ENCODE measurements at regions not wholly inside any gene's neighbourhood (a gene's known extent, or its start where the extent isn't known, plus 50 kb on each side); places are given as distances from the start of the nearest gene placed in this dataset.

DNA sequence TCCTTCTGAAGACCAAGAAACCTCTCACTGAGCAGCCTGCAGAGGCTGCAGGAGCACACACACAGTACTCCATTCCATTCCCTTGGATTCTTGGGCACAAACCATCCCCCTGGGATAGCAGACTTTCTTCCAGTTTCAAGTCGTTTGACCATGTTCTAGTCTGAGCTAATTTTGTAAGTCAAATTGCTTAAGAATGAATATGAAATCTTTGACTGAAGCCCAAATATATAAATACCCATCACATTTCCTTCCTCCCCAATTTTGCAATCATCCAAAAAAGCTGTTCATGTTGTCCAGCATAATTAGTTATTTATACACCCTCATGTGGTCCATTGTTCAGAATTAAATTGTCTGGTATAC lies 231.2 kb upstream of the TPRG1 start:
- in situ Hi-C loops (cut with MboI; ENCODE audit: low sequenced_read_pairs), result no loop called here

DNA sequence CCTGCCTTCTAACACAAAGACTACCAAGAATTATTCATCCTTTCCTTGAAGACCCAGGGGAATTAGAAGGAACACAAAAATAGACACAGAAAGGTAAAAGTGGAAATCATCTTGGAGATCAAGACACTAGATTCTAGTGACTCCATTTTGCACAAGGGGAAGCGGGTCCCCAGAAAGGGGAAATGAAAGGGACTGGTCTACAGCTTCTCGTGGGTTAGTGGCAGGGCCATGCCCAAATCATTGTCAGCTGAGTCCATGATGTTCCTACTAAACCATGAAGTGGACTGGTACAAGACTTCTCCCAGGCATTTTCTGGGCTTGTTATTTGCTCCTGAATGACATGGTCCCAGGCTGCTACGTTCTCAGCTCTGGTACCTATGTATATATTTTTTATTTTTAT lies 230.7 kb upstream of the TPRG1 start:
- in situ Hi-C loops (cut with MboI; ENCODE audit: low sequenced_read_pairs), result no loop called here

DNA sequence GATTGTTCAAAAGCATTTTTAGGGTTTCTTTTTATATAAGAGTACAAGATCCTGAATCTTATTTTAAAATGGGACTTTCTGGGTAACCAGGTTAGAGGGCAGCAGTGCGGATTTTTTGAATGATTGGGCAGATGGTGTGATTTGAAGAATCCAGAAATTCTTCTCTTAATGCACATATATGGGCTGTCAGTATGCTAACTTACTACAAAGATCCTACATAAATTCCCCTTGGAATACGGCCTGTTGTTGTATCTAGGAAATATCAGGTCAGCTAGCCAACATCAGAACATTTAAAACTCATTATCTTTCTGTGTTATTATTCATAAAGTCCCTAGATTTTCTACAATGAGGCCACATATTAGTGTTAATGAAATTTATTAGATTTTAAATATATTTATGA lies 229.6 kb upstream of the TPRG1 start:
- in situ Hi-C loops (cut with MboI; ENCODE audit: low sequenced_read_pairs), result no loop called here

DNA sequence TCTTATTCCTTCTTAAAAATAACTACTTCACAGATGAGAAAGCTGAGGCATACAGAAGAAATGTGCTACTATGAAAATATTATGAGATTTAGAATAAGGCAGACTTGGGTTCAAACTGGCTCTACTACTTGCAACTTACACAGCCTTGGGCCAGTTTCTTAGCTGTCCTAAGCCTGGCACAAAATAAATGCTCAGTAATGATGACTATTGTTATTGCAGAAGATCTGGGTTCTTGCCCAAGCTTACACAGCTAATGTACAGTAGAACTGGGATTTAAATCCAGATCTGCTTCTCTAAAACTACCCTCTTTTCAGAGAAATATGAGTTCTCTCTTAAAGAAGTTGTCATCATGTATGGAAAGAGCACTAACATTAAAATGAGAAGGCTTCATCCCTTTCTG lies 228.2 kb upstream of the TPRG1 start:
- in situ Hi-C loops (cut with MboI; ENCODE audit: low sequenced_read_pairs), result no loop called here

DNA sequence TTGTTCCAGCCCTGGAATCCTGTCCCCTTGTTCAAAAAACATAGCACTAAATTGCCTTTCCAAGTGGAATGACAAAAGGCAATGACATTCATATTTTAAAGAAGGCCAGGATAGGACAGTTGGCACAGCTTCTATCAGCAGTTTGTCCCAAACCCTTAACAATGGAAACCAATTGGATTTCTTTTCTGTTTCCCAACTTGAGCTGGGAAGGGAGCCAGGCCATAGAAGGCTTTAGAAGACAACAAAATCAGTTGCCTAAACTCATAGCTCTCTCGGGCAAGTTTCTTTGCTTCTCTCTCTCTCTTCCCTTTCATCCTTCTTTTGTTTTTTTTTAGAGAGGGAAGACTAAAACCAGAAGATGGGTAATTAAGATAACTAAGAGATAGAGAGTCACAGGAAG lies 227.7 kb upstream of the TPRG1 start:
- in situ Hi-C loops (cut with MboI; ENCODE audit: low sequenced_read_pairs), result no loop called here

DNA sequence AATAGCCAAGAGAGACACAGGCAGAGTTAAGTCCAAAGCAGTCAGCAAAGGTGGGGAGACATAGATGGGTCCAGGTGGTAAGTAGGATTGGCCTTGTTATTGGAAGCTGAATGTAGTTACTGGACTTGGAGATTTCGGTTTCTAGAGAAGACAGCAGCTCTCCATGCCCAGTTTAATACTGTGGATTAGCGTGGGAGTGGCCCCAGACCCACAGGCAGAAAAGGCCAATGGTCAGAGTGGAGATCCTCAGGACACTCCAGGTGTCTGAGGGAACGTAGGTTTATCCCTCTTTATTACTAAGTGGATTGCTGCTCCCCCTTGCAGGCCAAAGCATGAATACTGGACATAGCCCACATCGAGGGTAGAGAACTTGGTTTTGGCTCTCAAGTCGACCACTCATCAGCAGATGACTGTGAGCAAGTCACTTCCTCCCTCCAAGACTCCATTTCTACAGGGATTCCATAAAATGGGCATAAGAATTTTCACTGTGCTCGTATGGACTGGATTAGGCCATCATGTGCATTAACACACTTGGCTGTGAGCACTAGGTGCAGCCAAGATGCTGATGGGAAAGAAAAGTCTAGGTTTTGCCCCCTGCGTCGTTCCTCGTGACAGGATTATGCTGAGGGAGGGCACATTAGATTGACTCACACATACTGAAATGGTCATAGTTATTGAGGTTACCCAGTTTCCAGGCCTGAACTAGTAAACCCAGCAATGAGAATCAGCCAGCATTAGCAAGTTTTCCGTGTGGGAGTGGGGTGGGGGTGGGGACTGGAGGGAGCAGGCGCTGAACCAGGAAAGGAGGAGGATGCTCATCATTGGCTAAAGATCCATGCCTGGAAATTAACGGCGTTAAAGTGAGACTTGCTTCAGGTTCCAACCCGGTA lies 225.2 kb upstream of the TPRG1 start:
- in situ Hi-C loops (cut with MboI; ENCODE audit: low sequenced_read_pairs), result no loop called here

DNA sequence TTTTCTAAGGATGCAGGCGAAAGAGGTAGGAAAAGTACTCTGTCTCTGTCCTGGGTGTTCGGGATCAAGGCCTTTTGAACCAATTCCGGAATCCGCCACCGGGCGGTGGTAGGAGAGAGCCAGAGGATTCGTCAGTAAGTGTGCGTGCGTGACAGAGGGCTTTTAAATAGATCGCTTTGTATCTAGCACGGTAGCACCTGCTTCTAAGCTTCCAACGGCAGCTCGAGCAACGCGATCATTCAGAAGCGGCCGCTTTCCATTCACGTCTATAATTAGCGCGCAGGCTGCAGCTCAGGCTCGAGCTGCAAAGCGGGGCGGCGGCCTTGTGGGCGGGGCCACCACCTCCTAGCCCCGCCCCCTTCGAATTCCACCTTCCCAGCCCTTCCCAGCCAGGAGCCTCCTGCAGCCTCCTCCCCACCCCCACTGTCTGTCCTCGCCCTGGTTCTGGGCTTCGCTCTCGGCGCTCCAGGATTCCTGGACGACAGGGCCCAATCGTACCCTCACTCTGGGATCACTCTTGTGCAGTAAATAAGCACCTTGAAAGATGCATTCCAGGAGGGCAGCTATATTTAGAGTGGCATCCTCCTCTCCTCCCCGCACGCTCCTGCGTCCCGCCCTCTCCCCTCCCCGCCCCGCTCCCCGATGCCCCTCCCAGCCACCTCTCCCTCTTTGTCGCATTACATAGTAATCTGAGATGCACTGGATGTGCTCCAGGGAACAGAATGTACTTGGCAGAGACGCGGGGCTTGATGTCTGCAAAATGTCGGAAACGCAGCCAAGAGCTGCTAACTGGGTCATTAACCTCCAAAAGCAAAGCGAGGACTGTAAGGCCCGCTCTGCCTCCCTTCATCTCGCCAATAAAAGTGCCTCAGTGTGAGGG lies 224.1 kb upstream of the TPRG1 start:
- in situ Hi-C loops (cut with MboI; ENCODE audit: low sequenced_read_pairs), result no loop called here

DNA sequence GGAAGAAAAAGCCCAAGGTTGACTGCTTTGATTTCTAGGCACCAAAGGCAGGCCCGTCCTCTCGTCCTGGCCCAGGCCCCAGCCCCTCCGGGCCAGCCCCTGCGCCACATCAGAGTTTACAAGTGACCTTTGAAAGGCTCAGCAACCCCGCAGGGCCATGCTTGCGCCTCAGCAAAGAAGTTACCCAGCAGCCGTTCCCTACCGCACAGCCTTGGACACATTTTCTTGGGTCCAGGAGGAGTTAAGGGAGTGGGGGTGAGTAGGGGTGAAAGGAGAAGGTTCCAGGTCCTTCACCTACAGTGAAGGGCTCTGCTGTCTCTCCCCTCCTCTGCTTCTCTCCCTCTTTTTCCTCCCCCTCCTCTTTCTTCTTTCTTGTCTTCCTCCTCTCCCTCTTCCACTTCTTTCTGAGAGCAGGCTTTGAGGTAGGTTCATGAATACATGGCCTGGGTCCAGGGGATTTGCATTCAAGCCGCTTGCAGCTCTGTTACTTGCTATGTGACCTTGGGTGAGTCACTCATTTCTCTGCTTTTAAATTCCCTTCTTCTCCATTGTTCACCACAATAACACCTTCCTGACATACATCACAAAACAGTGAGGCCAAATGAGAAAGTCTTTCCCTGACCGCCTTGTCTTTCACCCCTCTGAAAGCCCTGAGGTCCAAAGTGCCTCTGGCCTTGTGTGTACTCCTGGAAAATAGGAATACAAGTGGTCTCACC lies 223.3 kb upstream of the TPRG1 start:
- in situ Hi-C loops (cut with MboI; ENCODE audit: low sequenced_read_pairs), result no loop called here

DNA sequence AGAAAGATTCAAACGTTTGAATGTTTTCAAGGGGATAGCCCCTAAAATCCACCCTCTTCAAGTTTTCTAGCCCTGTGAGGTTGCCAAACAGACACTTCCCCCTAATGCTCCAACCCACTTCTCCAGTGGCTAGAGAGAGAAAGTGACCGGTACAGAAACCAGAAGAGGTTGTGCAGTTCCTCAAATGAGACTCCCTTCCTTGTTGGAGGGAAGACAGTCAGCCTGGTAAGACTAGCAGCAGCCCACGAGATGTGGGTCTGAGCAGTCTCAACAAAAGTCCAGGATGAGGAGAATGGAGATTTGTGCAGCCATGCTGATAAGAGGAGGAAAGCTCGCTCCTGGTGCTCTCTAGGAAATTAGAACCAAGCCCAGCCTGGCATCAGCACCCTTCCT lies 222.8 kb upstream of the TPRG1 start:
- in situ Hi-C loops (cut with MboI; ENCODE audit: low sequenced_read_pairs), result no loop called here

DNA sequence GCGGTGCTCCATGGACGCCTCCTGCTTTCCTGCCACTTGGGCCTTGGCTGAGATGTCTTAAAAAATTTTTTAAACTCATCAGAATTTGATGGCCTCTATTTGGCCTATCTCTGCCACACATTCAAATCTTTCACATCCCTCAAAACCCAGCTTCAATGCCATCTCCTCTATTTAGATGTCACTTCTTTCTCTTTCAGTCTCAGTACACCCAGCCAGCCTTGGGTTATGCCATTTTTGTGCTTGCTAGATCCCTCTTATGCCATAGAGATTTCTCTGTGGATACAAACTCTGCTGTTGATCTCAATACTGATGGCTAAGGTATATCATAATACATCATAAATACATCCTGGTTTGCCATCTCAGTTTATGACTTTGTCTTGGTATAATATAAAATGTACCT lies 222.3 kb upstream of the TPRG1 start:
- in situ Hi-C loops (cut with MboI; ENCODE audit: low sequenced_read_pairs), result no loop called here

DNA sequence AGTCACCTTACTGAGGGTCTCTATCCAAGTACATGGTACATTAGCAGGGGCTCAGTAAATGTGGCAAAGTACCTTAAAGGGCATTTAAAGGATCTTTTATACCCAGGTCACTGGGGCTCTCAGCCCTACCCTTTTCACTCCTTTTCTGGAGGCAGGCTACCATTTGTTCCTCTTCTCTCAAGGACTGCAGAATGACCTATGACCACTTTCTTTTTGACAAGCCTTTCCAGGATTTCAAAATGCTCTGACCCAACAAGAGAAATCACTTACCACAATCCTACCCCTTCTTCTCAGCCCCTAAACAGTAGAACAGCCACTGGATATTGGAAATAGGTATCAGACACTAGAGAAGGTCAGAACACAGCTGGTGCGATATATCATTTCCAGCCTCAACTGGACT lies 221.8 kb upstream of the TPRG1 start:
- in situ Hi-C loops (cut with MboI; ENCODE audit: low sequenced_read_pairs), result loop anchor here (10.0 kb wide), 1 partner anchor 195 kb away; no protein-coding TSS in a partner anchor

DNA sequence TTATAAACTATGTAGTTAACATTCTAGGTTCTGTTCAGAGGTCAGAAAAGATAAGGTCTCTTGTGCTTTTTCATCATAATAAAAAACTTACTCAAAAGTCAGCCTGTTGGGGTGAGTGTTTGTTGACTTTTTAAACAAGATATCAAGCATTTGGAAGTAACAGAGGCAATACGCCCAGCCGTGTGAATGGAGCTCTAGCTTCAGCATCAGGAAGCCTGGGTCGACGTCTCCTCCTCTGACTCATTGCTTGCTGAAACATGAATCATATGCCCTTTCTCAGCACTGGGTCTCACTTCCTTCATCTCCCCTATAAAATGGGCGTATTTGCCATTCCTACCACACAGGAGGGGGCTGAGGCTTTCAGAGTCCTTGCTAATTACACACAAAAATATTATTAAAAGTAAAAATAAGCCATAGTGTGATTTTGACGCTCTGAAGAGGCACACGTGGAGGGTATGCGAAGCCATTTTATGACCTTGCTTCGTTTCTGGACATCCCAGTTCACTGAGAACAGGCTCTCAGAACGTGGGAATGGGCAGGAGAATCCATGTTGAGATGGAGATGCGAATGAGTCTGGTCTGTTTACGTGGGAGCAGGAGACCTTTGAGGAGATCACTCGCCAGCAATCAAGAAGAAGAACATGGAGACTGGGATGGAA lies 220.8 kb upstream of the TPRG1 start:
- in situ Hi-C loops (cut with MboI; ENCODE audit: low sequenced_read_pairs), result loop anchor here (10.0 kb wide), 1 partner anchor 194 kb away; no protein-coding TSS in a partner anchor

DNA sequence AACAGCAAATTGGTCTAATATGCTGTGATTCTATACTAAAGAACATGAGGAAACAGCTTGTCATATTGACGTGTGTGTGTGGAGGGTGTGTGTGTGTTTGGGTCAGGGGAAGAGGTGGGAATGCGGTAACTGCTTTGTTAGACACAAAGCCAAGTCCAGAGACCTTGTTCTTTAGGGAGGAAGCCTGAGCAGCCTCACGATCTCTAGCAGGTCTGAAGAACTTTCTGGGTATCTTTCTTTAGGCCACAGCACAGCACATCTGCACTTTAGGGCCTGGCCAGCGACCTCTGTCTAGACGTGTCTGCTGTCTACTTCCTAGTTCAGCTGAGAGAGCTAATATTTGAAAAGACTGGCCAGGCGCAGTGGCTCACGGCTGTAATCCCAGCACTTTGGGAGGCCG lies 220.0 kb upstream of the TPRG1 start:
- in situ Hi-C loops (cut with MboI; ENCODE audit: low sequenced_read_pairs), result loop anchor here (10.0 kb wide), 1 partner anchor 193 kb away; no protein-coding TSS in a partner anchor

DNA sequence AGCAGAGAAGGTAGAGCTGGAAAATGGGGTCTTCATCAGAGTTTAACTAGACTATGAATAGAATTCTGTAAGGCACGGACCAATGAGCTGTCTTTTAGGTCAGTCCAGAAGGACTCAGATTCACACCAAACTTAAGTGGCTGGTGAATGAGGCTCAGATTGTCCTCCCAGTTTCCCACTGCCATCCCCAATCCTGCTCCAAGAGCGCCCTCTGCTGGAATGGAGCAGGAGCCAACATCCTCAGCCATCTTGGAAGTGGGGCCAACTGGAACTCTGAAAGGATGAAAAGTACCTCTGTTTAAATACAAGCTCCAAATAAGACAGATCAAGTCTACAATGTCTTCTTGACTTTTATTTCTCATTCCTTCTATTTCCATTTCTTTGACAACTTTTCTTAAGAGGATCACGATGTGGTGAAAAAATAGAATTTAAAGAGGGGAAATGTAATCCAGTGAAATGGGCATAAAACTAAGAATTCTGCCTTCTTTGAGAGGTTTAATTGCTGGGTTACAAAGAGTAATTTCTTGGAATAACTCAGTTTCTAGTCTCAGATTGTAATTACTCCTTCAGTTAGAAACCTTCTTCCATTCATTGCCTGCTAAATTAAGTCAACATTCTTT lies 217.1 kb upstream of the TPRG1 start:
- in situ Hi-C loops (cut with MboI; ENCODE audit: low sequenced_read_pairs), result loop anchor here (5.0 to 10.0 kb wide), 2 partner anchors 190 to 1212 kb away; no protein-coding TSS in a partner anchor

DNA sequence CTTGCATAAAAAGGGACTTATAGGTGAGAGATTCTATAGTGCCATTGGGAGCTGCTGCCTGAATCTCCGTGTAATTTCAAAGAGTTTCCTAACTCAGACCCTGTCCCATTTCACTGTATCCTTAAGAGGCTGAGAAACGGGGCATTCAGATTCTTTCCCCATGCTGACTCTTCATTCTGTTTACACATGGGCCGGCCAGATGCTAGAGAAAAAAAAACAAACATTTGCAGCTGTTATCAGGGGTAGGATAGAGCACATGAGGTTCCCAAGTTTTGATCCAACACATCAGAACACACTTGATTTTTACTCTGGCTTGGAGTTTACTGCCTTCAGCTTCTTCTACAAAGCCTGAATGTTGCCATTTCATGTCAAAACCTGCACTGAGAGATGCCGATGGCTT lies 215.9 kb upstream of the TPRG1 start:
- in situ Hi-C loops (cut with MboI; ENCODE audit: low sequenced_read_pairs), result loop anchor here (5.0 to 10.0 kb wide), 2 partner anchors 189 to 1214 kb away; no protein-coding TSS in a partner anchor

DNA sequence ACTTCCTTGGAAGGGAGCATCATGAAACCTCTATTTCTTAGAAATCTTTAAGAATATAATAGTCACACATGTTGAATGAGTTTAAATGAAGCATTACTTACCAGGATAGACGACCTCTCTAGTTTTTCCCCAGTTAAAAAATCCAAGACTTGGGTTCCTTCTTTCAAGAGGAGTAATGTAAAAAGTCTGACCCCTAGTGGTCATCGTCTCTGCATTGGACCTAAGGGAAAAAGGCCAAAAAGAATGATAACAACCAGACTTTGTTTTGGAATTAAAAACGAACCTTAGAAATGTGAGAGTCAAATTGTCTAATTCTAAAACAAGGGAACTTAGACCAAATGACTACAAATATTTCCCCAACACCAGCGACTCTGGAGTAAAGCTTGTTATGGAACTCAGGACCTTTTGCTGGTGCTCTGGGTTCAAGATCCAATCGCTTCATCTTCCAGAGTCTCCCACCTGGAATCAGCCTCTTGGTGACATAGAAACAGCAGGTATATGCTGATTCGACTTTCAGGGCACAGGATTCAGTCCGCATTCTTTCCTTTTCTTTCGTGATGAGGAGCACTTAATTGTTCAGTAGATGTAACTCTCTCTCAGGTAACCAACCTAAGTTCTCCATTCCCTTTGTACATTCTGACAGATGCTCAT lies 214.8 kb upstream of the TPRG1 start:
- in situ Hi-C loops (cut with MboI; ENCODE audit: low sequenced_read_pairs), result loop anchor here (5.0 to 10.0 kb wide), 2 partner anchors 188 to 1215 kb away; no protein-coding TSS in a partner anchor

DNA sequence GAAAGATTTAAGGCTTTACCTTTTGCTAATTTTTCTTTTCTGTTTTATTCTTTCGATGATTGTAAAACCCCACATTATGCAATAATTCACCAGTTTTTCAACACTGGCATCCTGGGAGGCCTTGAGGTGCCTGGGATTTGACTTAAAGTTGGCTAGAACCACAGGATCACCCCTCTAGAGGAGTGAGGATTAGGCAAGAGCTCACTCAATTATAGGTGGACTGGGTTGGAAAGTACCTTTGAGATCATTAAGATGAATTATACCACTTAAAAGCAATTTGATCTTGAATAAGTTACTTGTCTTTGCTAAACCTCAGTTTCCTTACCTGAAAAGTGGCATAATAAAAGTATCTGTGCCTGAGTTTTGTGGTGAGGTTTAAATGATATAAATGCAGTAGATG lies 212.8 kb upstream of the TPRG1 start:
- in situ Hi-C loops (cut with MboI; ENCODE audit: low sequenced_read_pairs), result loop anchor here (5.0 to 10.0 kb wide), 2 partner anchors 186 to 1217 kb away; no protein-coding TSS in a partner anchor

DNA sequence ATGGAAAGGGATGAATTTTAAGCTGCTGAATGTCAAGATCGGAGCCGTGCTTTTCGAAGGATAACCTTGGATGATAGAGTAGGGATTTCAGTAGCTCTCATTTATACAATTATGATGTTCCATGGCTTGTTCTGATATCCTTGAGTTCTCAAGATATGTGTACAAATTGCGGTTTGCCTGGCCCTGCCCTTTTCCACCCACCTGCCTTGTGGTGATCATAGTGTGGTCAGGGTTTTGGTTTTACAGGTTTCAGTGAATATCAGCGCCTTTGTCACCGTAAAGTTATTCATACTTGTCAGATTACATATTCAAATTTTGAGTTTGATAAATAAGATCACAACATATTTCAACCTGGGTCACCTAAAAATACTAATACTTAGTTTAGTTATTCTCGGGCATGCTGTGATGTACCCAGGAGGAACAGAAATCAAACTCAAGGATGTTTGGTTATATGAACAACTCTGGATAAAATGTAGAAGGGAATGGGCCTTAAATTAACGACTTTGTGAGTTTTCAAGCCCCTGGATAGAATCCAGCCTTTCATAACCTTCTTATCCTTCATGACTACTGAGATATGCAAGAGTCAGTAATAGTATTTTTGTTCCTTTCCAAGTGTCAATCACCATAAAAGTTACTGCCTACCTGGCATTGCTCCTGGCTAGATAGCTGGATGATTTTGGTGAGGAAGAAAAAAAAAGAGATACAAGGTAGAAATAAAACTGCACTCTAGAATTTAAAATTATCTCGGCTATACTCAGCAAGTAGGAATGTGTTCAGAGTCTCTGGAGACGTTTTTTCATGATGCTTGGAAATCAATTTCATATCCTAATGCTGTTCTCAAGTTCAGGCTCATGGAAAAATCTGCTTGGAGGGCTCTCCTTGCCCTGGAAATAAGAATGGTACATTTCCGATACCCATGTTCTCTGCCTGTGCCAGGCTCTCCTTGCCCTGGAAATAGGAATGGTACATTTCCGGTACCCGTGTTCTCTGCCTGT lies 209.2 kb upstream of the TPRG1 start:
- in situ Hi-C loops (cut with MboI; ENCODE audit: low sequenced_read_pairs), result no loop called here
